ENCODE measurements at regions not wholly inside any gene's neighbourhood (a gene's known extent, or its start where the extent isn't known, plus 50 kb on each side); places are given as distances from the start of the nearest gene placed in this dataset.

GRCh38 chrX:68920561-68920960 is 91.7 kb downstream of the EFNB1 start:
- H3K4me3 ChIP-seq (ENCODE audit: control insufficient read depth, low read depth, low read length) = no peak overlapping the region
- peak; percentile 16 for DNase-seq (ENCODE audit: low read depth)
- TF ChIP-seq CTCF (conservative IDR thresholded peaks at IDR 0.05; ENCODE audit: control insufficient read depth, insufficient read depth, low read depth, low read length) = no peak

- no peak for DNase-seq (ENCODE audit: low read depth)
- no peak for TF ChIP-seq CTCF (conservative IDR thresholded peaks at IDR 0.05; ENCODE audit: control insufficient read depth, insufficient read depth, low read depth, low read length)
- H3K4me3 ChIP-seq (ENCODE audit: control insufficient read depth, low read depth, low read length) = no peak overlapping the region
These were observed 90.9 kb downstream of the EFNB1 start for GRCh38 chrX:68919707-68920106.

GRCh38 chrX:68918202-68918601 is 89.4 kb downstream of the EFNB1 start:
- H3K4me3 ChIP-seq (ENCODE audit: control insufficient read depth, low read depth, low read length) = no peak overlapping the region
- DNase-seq (ENCODE audit: low read depth) = no peak
- TF ChIP-seq CTCF (conservative IDR thresholded peaks at IDR 0.05; ENCODE audit: control insufficient read depth, insufficient read depth, low read depth, low read length) = no peak

GRCh38 chrX:68917799-68918198 is 89.0 kb downstream of the EFNB1 start:
- DNase-seq (ENCODE audit: low read depth) = no peak
- no peak overlapping the region for H3K4me3 ChIP-seq (ENCODE audit: control insufficient read depth, low read depth, low read length)
- no peak for TF ChIP-seq CTCF (conservative IDR thresholded peaks at IDR 0.05; ENCODE audit: control insufficient read depth, insufficient read depth, low read depth, low read length)

- TF ChIP-seq CTCF (conservative IDR thresholded peaks at IDR 0.05; ENCODE audit: control insufficient read depth, insufficient read depth, low read depth, low read length) = no peak
- no peak overlapping the region for H3K4me3 ChIP-seq (ENCODE audit: control insufficient read depth, low read depth, low read length)
- DNase-seq (ENCODE audit: low read depth) = no peak
These were observed 88.1 kb downstream of the EFNB1 start for GRCh38 chrX:68916891-68917290.

GRCh38 chrX:68915778-68916177 is 87.0 kb downstream of the EFNB1 start:
- TF ChIP-seq CTCF (conservative IDR thresholded peaks at IDR 0.05; ENCODE audit: control insufficient read depth, insufficient read depth, low read depth, low read length) = no peak
- no peak for DNase-seq (ENCODE audit: low read depth)
- H3K4me3 ChIP-seq (ENCODE audit: control insufficient read depth, low read depth, low read length) = no peak overlapping the region

GRCh38 chrX:68914479-68914946 is 85.7 kb downstream of the EFNB1 start:
- no peak for DNase-seq (ENCODE audit: low read depth)
- no peak for TF ChIP-seq CTCF (conservative IDR thresholded peaks at IDR 0.05; ENCODE audit: control insufficient read depth, insufficient read depth, low read depth, low read length)
- H3K4me3 ChIP-seq (ENCODE audit: control insufficient read depth, low read depth, low read length) = no peak overlapping the region
